GM12865 (cell line): ENCODE measurements at regions not wholly inside any gene's neighbourhood (a gene's known extent, or its start where the extent isn't known, plus 50 kb on each side); places are given as distances from the start of the nearest gene placed in this dataset.

ENCODE experiments used
- DNase-seq: peaks from one replicate; pipeline ENCODE4 v3.0.0; 2010; ENCODE audit warnings: low read depth
- H3K4me3 ChIP-seq: 2 replicates; pipeline ENCODE4 v1.5.1; 2011; ENCODE audit warnings: mild to moderate bottlenecking, low read depth, low read length, control low read depth
- TF ChIP-seq, protein P1 (sequence below): IDR thresholded peaks from 2 replicates; pipeline ENCODE4 v1.5.1; 2011; ENCODE audit warnings: low read length, control low read depth, low read depth, inconsistent platforms; ENCODE audit not compliant: insufficient read depth; ENCODE audit errors: missing control alignments

DNA sequence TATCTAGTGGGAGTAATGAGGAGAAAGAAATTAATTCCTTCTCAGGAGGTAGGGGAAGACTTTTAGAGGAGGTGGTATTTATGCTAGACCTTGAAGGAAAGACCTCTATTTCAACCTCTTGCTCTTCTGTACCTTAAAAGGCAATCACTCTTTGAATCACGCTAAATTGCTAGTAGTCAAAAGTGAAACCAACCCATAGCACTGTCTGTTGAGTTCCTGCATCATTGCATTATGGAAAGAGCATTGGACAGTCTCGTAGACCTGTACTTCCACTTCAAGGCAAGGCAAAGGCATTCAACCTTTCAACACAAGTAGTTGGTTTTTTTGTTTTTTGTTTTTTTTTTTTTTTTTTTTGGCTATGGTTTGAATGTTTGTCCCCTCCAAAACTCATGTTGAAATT is 770.4 kb downstream of the ETS1 start:
- TF ChIP-seq, protein P1, sequence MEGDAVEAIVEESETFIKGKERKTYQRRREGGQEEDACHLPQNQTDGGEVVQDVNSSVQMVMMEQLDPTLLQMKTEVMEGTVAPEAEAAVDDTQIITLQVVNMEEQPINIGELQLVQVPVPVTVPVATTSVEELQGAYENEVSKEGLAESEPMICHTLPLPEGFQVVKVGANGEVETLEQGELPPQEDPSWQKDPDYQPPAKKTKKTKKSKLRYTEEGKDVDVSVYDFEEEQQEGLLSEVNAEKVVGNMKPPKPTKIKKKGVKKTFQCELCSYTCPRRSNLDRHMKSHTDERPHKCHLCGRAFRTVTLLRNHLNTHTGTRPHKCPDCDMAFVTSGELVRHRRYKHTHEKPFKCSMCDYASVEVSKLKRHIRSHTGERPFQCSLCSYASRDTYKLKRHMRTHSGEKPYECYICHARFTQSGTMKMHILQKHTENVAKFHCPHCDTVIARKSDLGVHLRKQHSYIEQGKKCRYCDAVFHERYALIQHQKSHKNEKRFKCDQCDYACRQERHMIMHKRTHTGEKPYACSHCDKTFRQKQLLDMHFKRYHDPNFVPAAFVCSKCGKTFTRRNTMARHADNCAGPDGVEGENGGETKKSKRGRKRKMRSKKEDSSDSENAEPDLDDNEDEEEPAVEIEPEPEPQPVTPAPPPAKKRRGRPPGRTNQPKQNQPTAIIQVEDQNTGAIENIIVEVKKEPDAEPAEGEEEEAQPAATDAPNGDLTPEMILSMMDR: no peak
- H3K4me3 ChIP-seq: no peak overlapping the region
- no peak for DNase-seq

DNA sequence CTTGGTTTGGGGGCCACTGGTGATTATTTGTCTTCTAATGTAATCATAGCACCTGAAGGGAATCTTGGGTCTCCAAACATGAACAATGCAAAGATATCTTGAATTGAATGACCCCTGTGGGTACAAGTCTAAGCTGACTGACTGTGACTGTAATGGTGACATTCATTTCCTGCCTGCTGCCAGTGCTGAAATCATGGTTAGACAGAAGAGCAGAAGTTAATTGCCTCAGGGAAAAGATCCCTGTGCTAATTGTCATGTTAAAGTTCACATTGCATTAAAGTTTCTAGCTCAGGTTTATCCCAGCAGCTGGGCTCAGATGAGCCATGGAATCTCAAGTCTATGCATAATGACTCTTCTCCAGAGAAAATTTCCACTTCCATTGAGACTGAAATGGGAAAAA is 772.0 kb downstream of the ETS1 start:
- TF ChIP-seq, protein P1: no peak
- no peak overlapping the region for H3K4me3 ChIP-seq
- no peak for DNase-seq

DNA sequence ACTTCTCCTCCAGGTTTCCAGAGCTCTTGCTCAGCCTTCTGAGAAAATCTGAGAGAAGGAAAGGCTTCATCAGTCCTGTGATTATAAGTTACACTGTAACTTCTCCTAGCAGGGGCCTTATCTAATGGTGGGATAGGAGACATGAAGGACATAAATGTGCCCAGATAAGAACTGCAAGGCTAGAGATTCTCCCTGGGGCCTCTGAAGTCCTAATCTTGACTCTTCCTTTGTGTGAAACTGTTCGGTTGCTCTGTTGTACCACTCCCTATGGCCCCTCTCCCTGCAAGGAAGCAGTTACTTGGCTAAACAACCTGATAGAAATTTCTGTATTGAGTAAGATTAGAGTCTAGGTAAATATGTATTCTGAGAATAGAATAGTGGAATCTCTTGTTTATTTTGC is 780.9 kb downstream of the ETS1 start:
- TF ChIP-seq, protein P1: no peak
- no peak overlapping the region for H3K4me3 ChIP-seq
- DNase-seq: no peak

DNA sequence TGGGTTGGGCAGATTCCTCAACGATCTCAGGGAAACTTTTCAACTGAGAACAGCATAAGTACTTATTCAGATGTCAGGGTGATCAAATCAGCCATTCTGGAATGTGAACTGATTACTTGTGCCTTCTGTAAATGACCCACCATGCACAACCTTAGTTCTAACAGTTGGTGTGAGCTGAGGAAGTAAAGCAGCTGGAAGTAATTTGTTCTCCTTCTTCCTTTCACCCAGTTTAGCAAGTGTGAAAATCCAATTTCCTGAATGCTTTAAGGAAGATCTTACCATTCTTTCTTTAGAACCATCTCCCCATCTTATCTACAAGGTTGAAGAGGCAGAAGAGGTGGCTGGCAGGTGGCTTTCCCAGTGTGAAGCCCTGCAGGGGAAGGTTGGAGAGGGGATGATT is 781.6 kb downstream of the ETS1 start:
- no peak for DNase-seq
- H3K4me3 ChIP-seq: no peak overlapping the region
- TF ChIP-seq, protein P1: no peak

DNA sequence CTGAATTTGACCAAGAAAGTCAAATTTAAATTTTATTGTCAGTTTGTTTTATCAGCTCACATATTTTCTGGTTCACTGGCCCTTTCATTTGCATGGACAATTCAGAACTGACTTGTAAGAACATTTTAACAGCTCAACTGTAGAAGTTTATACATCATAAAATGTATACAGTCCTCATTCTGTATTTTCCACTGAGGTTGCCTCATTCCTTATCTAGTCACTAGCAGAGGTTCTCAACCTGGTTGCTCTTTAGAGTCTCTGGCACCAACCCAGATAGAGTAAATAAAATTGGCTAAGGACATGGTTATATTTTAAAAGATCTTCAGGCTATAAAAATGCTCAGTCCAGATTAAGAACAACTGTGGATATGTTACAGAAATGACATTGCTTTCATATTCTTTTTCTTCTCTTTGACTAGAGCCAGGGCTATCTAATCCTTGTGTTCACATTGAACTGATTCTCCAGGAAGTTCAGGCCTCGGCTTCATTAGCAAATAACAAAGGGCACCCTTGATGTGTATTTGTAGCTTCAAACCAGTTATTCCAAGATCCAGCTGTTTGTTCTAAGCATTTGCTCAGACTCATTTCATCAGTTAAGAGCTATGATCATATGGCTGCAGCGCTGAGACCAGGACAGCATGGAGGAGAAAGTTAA is 782.5 kb downstream of the ETS1 start:
- DNase-seq: no peak
- H3K4me3 ChIP-seq: no peak overlapping the region
- TF ChIP-seq, protein P1: no peak

DNA sequence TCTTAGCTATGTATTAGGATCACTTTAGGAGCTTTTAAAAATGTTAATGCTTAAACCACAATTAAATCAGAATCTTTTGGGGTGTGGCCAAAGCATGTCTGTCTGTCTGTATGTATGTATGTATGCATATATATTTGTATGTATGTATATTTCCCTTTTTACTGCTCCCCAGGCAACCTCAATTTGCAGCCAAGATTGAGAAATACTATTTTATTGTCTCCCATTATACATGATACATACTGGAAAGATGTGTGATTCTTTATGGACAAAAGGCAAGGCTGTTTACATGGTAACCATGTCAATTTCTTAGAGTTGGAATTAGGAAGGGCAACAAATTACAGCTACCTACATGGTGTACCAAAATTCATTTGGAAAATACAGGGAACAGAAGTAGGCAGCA is 783.6 kb downstream of the ETS1 start:
- DNase-seq: no peak
- TF ChIP-seq, protein P1: no peak
- no peak overlapping the region for H3K4me3 ChIP-seq
